Upper lobe of left lung (tissue), 4 donors: ENCODE measurements at regions not wholly inside any gene's neighbourhood (a gene's known extent, or its start where the extent isn't known, plus 50 kb on each side); places are given as distances from the start of the nearest gene placed in this dataset.

ENCODE experiments used
- CTCF ChIP-seq, 6 experiments: fragments of 450-650 bp in 4 of 6; fragments of 200-600 bp in 2 of 6; sonication (generic) in 2 of 6; IDR thresholded peaks; one replicate each; pipeline ENCODE4 v1.5.1; 2016 to 2019; ENCODE audit warnings: antibody characterized with exemption in 6 of 6
- POLR2AphosphoS5 ChIP-seq, 2 donors: sonication (generic); formaldehyde crosslinking; IDR thresholded peaks; one replicate each; pipeline ENCODE4 v1.5.1; 2017; ENCODE audit warnings: antibody characterized with exemption in 2 of 2

- TF ChIP-seq CTCF (IDR thresholded peaks at IDR 0.05) (no peak), POLR2AphosphoS5 (IDR thresholded peaks at IDR 0.05) (no peak)
Measured at GRCh38 chr18:59993560-59993959, 93.8 kb downstream of the PMAIP1 start.
